AG10803 (cell line): ENCODE measurements at regions not wholly inside any gene's neighbourhood (a gene's known extent, or its start where the extent isn't known, plus 50 kb on each side); places are given as distances from the start of the nearest gene placed in this dataset.
"Not testable (repeated sequence)": the region's sequence is repeated elsewhere in the genome, so short reads cannot be mapped to it uniquely, and the experiment has no call there.

Source experiments
- DNase-seq: peaks from one replicate; pipeline ENCODE4 v3.0.0; 2010; ENCODE audit warnings: low read depth
- H3K4me3 ChIP-seq: 2 replicates; pipeline ENCODE4 v1.5.1; 2011; ENCODE audit warnings: mild to moderate bottlenecking, low read length, control low read depth
- TF ChIP-seq, protein P1 (sequence below): conservative IDR thresholded peaks from 2 replicates; pipeline ENCODE4 v1.5.1; 2011; ENCODE audit warnings: mild to moderate bottlenecking, low read length, control low read depth, inconsistent platforms

DNA sequence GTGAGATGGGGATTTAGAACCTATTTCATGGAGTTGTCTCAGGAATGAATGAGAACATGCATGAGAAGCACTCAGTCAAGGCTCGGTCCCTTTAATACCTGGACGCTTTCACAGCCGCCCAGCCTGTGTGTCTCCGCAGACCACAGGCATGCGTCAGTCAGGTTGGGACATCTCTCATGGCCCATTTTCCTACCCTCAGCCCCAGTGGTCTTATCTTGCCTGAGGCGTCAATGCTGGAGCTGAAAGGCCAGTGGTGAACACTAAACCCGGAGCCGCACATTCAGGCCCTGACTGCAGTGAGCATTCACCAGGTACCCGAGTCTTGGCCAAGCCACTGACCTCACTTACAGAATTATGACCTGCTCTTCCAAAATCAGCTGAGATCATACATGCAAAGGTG is 263.2 kb upstream of the RAB4A start:
- TF ChIP-seq, protein P1, sequence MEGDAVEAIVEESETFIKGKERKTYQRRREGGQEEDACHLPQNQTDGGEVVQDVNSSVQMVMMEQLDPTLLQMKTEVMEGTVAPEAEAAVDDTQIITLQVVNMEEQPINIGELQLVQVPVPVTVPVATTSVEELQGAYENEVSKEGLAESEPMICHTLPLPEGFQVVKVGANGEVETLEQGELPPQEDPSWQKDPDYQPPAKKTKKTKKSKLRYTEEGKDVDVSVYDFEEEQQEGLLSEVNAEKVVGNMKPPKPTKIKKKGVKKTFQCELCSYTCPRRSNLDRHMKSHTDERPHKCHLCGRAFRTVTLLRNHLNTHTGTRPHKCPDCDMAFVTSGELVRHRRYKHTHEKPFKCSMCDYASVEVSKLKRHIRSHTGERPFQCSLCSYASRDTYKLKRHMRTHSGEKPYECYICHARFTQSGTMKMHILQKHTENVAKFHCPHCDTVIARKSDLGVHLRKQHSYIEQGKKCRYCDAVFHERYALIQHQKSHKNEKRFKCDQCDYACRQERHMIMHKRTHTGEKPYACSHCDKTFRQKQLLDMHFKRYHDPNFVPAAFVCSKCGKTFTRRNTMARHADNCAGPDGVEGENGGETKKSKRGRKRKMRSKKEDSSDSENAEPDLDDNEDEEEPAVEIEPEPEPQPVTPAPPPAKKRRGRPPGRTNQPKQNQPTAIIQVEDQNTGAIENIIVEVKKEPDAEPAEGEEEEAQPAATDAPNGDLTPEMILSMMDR, result no peak
- DNase-seq, result no peak
- no peak overlapping the region for H3K4me3 ChIP-seq

DNA sequence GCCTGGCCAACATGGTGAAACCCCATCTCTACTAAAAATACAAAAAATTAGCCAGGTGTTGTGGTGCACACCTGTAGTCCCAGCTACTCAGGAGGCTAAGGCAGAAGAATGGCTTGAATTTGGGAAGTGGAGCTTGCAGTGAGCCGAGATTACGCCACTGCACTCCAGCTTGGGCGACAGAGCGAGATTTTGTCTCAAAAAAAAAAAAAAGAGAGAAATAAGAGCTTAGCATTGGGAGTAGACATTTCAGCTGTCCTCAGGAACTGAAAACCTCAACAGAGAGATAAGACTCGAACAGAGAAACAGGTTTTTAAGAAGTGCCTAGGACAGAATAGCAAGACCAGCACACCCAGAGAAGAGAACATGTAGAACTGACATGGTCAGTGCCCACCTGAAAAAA is 262.6 kb upstream of the RAB4A start:
- not testable (repeated sequence) for H3K4me3 ChIP-seq, DNase-seq

DNA sequence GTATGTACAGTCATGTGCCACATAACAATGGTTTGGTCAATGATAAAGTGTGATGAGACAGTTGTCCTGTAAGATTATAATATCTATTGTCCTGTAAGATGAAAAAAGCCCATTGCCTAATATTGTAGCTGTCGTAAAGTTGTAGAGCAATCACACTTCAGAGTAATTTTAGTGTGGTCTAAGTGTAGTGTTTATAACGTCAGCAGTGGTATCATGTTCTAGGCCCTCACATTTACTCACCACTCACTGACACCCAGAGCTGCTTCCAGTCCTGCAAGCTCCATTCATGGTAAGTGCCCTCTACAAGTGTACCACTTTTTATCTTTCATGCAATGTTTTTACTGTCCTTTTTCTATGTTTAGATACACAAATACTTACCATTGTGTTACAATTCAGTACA is 259.9 kb upstream of the RAB4A start:
- TF ChIP-seq, protein P1, result no peak
- no peak overlapping the region for H3K4me3 ChIP-seq
- no peak for DNase-seq

DNA sequence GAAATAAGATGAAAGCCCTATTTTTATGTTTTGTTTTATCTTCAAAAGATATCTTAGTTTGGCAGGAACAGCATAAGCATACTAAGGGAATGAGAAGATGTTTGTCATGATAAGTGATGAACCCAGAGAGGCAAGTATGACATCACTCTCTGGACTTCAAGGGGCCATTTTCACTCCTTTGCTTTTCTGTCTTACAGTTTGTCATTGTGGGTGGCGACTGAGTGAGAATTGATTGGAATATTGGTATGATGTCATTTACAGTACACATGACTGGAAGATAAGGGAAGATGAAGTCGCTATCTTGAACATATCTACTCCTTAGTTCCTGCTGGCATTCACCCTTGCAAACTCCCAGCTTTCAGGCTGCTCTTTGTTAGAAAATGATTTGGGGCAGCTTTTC is 258.1 kb upstream of the RAB4A start:
- no peak for DNase-seq
- TF ChIP-seq, protein P1, result no peak
- H3K4me3 ChIP-seq, result no peak overlapping the region

DNA sequence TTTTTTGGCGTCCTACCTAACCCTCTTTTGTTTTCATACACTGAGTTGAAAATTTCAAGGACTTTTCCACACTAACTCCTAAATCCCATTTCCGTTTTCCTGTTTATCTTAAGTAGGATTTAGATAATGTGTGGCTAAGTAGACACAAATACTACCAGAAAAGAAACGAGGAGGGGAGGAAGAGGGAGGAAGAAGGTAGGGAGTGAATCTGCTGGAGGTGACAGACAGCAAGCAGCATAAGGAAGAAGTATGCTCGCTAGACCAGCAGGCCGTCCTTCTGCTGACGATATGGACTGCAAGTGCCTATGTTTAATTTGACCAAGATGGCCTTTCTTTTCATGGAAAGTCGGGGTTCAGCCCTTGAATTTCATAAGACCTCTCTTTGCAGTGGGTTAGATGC is 256.9 kb upstream of the RAB4A start:
- no peak overlapping the region for H3K4me3 ChIP-seq
- TF ChIP-seq, protein P1, result no peak
- DNase-seq, result no peak

DNA sequence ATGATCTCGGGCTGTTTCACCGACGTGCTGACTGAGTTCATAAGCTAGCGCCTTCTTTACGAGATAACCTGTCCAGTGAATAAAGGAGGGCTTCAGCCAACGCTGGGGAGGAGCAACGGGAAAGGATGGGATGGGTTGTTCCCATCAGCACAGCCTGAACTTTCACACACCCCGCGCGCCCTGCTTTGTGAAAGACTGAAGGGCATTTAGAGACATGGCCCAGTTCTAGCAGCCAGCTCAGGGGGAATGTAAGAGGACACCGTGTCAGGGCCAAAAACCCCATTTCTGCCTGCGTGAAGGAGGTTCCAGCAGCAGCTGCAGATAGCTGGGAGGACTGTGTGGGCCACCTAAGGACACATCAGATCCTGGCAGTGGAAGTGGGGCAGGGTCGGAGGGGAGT is 255.1 kb upstream of the RAB4A start:
- H3K4me3 ChIP-seq, result no peak overlapping the region
- TF ChIP-seq, protein P1, result no peak
- no peak for DNase-seq

DNA sequence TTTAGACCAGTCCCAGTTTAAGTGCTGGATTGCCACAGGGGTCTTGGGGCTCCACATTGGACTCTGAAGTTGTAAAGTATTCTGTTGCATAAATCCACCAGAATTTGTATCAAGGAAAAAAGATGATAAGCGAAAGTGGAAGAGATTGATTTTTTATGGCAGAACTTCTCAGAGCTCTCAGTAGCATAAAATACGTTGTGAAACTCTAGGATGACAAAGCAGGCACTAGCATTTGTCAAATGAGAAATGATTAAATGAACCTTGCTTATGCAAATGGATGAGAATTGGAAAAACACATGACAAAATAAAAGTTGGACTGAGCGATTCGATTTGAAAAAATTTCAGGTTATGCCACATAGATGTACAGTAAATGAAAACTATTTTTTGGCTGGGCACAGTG is 253.8 kb upstream of the RAB4A start:
- H3K4me3 ChIP-seq, result no peak overlapping the region
- TF ChIP-seq, protein P1, result no peak
- no peak for DNase-seq

DNA sequence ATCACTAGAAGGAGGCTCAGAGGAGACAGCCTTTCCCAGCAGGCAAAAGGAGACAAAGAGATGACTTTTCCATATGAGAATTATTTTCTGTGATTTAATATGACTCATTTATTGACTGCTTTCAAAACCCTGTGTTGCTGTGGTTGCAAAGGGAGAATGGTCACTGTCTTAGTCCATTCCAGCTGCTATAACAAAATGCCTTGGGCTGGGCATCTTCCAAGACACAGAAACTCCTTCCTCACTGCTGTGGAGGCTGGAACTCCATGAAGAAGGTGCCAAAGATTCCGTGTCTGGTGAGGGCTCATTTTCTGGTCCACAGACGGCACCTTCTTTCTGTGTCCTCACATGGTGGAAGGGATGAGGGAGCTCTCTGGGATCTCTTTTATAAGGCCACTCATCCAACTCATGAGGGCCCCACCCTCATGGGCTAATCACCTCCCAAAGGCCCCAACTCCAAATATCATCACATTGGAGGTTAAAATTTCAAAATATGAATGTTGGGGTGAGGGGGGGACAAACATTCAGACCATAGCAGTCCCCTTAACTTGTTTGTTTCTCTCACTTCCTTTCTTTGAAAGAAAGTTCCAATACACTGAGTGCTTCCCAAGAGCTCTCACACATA is 252.1 kb upstream of the RAB4A start:
- DNase-seq, result no peak
- H3K4me3 ChIP-seq, result no peak overlapping the region
- TF ChIP-seq, protein P1, result no peak
